ENCODE measurements at regions not wholly inside any gene's neighbourhood (a gene's known extent, or its start where the extent isn't known, plus 50 kb on each side); places are given as distances from the start of the nearest gene placed in this dataset.
"Not testable (repeated sequence)": the region's sequence is repeated elsewhere in the genome, so short reads cannot be mapped to it uniquely, and the experiment has no call there.

DNA sequence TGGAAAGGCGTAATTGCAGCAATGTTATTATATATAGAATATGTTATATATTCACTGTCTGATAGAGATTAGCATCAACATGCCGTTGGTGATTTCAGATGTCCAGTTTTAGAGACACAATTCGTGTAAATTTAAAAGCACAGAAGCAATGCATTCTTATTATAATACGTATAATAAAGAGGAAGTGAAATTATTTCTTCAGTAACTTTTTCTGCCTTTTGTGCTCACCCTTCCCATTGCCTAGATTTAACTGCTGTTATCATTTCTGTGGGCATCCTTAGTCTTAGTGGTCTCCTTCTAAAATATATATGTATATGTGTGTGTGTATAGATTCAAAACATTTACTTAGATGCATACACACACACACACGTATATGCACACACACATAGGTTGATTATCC is 592.5 kb upstream of the GOLIM4 start:
- H3K9me3 Mint-ChIP-seq, result no peaks in the 10 kb centered on the region
- no peaks in the 10 kb centered on the region for H3K27me3 Mint-ChIP-seq
- no peaks in the 10 kb centered on the region for H3K4me1 Mint-ChIP-seq (ENCODE audit: low read depth)
- H3K27ac Mint-ChIP-seq, result no peak overlapping the region
- H3K4me3 Mint-ChIP-seq, result no peak overlapping the region
- no peaks in the 10 kb centered on the region for H3K36me3 Mint-ChIP-seq (ENCODE audit: low read depth)
- DNase-seq, result no peak

- peaks cover 6% of the 10 kb centered on the region for H3K9me3 Mint-ChIP-seq
- no peaks in the 10 kb centered on the region for H3K4me1 Mint-ChIP-seq (ENCODE audit: low read depth)
- H3K36me3 Mint-ChIP-seq (ENCODE audit: low read depth), result no peaks in the 10 kb centered on the region
- no peak overlapping the region for H3K27ac Mint-ChIP-seq
- DNase-seq, result no peak
- H3K4me3 Mint-ChIP-seq, result no peak overlapping the region
- H3K27me3 Mint-ChIP-seq, result no peaks in the 10 kb centered on the region
Observed at GRCh38 chr3:168684519-168684918, 588.8 kb upstream of the GOLIM4 start.

GRCh38 chr3:168678730-168679129 is 583.0 kb upstream of the GOLIM4 start:
- no peaks in the 10 kb centered on the region for H3K36me3 Mint-ChIP-seq (ENCODE audit: low read depth)
- H3K27ac Mint-ChIP-seq, result no peak overlapping the region
- no peaks in the 10 kb centered on the region for H3K27me3 Mint-ChIP-seq
- H3K4me1 Mint-ChIP-seq (ENCODE audit: low read depth), result no peaks in the 10 kb centered on the region
- H3K4me3 Mint-ChIP-seq, result no peak overlapping the region
- no peak for DNase-seq
- H3K9me3 Mint-ChIP-seq, result peaks cover 6% of the 10 kb centered on the region

DNA sequence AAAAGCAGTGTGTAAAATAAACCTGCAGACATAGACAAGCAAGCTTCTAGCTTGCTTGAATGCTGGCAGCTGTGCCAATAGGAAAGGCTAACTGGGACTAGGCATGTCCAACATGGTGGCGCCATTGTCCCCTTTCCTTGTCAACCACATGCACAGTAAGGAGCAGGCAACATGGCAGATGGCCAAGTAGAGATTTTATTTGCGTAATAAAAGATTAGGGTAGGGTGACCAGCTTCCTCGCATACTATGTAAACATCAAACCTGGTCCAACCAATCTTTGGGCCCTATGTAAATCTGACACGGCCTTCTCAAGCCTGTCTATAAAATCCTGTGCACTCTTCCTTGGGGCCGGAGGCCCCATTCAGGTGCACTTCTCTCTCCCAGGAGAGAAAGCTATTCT is 575.4 kb upstream of the GOLIM4 start:
- no peak overlapping the region for H3K27ac Mint-ChIP-seq

GRCh38 chr3:168660879-168661657 is 565.3 kb upstream of the GOLIM4 start:
- H3K27ac Mint-ChIP-seq; H3K9me3 Mint-ChIP-seq; H3K27me3 Mint-ChIP-seq; DNase-seq; H3K4me3 Mint-ChIP-seq; H3K36me3 Mint-ChIP-seq (ENCODE audit: low read depth); H3K4me1 Mint-ChIP-seq (ENCODE audit: low read depth): not testable (repeated sequence)

More for the DNA sequence above, 575.4 kb upstream of the GOLIM4 start:
- no peaks in the 10 kb centered on the region for H3K27me3 Mint-ChIP-seq
- no peak overlapping the region for H3K4me3 Mint-ChIP-seq
- H3K4me1 Mint-ChIP-seq (ENCODE audit: low read depth), result no peaks in the 10 kb centered on the region
- DNase-seq, result no peak
- no peaks in the 10 kb centered on the region for H3K36me3 Mint-ChIP-seq (ENCODE audit: low read depth)
- H3K9me3 Mint-ChIP-seq, result no peaks in the 10 kb centered on the region

DNA sequence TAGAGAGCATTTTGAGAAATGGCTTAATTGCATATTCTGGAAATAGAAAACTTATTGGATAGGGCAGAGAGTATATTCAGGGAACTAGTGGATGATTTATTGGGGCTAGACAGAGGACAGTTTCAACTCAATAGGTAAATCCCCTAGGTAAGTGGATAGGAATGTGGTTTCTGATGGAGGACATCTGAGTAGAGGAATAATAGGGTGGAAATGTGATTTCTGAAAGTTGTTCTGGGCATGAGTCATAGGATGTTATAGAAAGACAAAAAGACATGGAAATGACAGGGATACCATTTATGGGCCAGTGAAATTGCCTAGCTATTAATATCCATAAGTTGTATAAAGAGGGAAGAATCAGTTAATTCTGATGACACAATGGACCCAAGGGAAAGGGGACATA is 563.3 kb upstream of the GOLIM4 start:
- Mint-ChIP-seq H3K27me3 (no peaks in the 10 kb centered on the region), H3K9me3 (peaks cover 5% of the 10 kb centered on the region), H3K27ac (no peak overlapping the region), H3K36me3 (ENCODE audit: low read depth) (no peaks in the 10 kb centered on the region), H3K4me1 (ENCODE audit: low read depth) (no peaks in the 10 kb centered on the region), H3K4me3 (no peak overlapping the region)
- no peak for DNase-seq

DNA sequence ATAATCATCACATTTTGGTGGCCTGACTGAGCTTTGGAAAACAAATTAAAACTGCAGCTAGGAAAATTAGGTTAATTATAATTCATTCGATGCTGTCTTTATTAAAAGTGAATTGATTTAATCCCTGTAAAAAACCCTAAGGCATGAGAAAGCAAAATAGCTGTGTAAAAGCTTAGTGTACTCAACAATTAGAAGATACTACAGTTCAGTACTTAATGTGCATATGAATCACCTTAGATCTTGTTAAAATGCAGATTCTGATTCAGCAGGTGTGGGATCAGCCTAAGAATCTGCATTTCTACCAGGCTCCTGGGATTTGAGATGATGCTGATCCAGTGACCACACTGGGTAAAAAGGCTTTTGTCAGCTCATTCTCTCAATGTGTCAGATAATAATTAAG is 559.9 kb upstream of the GOLIM4 start:
- Mint-ChIP-seq H3K27ac (no peak overlapping the region), H3K36me3 (ENCODE audit: low read depth) (no peaks in the 10 kb centered on the region), H3K4me3 (no peak overlapping the region), H3K4me1 (ENCODE audit: low read depth) (no peaks in the 10 kb centered on the region), H3K9me3 (peaks cover 3% of the 10 kb centered on the region), H3K27me3 (no peaks in the 10 kb centered on the region)
- DNase-seq, result no peak

DNA sequence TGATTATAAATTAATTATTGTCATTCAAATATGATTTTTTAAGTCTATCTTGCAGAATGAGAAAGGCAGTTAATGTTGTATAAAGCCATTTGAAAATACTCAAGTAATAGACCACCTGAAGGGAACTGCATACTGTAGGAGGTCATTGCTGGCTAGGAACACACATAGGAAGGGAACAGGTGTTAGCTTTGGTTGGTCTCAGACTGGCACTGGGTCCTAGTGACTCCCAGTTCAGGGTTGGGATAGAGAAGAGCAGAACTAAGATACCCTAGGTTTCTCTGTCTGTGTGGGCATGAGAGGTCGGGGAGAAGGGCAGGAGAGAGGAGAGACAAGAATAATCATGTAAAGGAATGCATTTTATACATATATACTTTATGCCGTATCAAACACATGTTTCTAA is 559.0 kb upstream of the GOLIM4 start:
- Mint-ChIP-seq H3K4me1 (ENCODE audit: low read depth) (no peaks in the 10 kb centered on the region), H3K27me3 (no peaks in the 10 kb centered on the region), H3K4me3 (no peak overlapping the region), H3K9me3 (peaks cover 3% of the 10 kb centered on the region), H3K36me3 (ENCODE audit: low read depth) (no peaks in the 10 kb centered on the region), H3K27ac (no peak overlapping the region)
- DNase-seq, result no peak

DNA sequence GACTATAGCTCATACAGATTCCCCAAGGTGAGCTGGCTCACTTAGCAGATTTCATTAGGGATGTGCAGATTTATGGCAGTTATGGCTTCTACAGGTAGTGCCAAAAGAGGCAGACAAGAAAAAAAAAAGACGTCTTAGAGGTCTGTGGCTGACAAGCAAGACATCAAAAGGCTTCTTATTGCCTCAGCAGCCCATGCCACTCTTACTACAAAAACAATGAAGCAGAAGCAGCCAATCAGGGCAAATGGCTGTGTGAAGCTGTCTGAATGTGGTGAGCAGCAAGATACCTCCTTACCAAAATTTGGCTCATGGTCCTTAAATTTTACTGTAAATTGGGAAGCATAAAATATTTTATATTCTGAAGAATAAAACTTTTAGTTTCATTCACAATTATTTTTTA is 557.5 kb upstream of the GOLIM4 start:
- H3K27ac Mint-ChIP-seq, result no peak overlapping the region
- H3K4me3 Mint-ChIP-seq, result no peak overlapping the region
- H3K27me3 Mint-ChIP-seq, result no peaks in the 10 kb centered on the region
- DNase-seq, result no peak
- no peaks in the 10 kb centered on the region for H3K4me1 Mint-ChIP-seq (ENCODE audit: low read depth)
- no peaks in the 10 kb centered on the region for H3K36me3 Mint-ChIP-seq (ENCODE audit: low read depth)
- H3K9me3 Mint-ChIP-seq, result peaks cover 3% of the 10 kb centered on the region

DNA sequence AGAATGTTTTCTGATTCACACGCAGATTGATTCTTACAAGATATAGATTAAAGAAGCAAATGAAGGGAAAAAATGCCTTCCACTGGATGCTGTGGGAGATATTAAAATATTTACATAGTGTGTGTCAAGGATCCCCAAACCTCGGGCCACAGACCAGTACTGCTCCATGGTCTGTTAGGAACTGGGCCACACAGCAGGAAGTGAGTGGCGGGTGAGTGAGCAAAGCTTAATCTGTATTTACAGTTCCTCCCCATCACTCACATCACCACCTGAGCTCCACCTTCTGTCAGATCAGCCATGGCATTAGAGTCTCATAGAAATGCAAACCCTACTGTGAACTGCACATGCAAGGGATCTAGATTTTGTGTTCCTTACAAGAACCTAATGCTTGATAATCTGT is 552.6 kb upstream of the GOLIM4 start:
- Mint-ChIP-seq H3K9me3 (no peaks in the 10 kb centered on the region), H3K27ac (no peak overlapping the region), H3K27me3 (no peaks in the 10 kb centered on the region), H3K4me1 (ENCODE audit: low read depth) (no peaks in the 10 kb centered on the region), H3K36me3 (ENCODE audit: low read depth) (no peaks in the 10 kb centered on the region), H3K4me3 (no peak overlapping the region)
- DNase-seq, result no peak

DNA sequence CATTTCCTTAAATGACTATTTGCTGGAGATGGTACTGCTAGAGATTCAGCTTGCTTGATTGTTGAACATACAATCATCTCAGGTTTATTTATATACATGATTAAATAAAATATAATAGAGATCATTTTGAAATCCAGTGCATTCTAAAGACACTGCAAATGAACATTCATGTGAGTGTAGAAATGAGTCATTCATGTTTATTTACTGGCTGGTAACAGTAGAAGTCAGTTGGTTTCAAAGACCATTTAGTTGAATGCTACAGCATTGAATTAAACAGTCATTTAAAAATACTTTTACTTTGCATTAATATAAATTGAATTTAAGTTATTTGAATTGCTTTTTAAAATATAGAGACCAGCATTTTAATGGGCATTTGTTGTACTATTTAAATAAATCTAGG is 551.9 kb upstream of the GOLIM4 start:
- Mint-ChIP-seq H3K4me1 (ENCODE audit: low read depth) (no peaks in the 10 kb centered on the region), H3K36me3 (ENCODE audit: low read depth) (no peaks in the 10 kb centered on the region), H3K4me3 (no peak overlapping the region), H3K27me3 (no peaks in the 10 kb centered on the region), H3K9me3 (no peaks in the 10 kb centered on the region), H3K27ac (no peak overlapping the region)
- DNase-seq, result no peak

GRCh38 chr3:168645180-168645579 is 549.5 kb upstream of the GOLIM4 start:
- no peaks in the 10 kb centered on the region for H3K9me3 Mint-ChIP-seq
- no peaks in the 10 kb centered on the region for H3K36me3 Mint-ChIP-seq (ENCODE audit: low read depth)
- H3K4me1 Mint-ChIP-seq (ENCODE audit: low read depth), result no peaks in the 10 kb centered on the region
- no peaks in the 10 kb centered on the region for H3K27me3 Mint-ChIP-seq
- H3K4me3 Mint-ChIP-seq, result no peak overlapping the region
- no peak overlapping the region for H3K27ac Mint-ChIP-seq
- DNase-seq, result no peak

DNA sequence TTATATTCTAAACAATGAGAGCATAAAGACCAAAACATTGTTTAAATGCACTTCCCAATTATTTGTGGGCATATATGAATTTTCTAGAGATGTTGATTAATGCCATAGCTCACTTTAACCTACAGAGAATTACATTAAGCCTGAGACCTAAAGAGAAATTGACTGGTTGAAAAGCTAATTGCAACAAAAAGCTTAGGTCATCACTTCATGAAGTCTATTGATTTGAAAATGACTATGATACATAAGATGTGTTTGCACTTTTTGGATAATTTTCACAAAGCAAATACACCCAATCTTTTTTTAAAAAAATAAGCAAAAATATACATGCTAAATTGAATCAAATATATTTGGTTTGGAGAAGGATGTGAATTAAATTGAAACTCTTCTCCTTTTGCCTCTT is 532.8 kb upstream of the GOLIM4 start:
- Mint-ChIP-seq H3K4me1 (ENCODE audit: low read depth) (no peaks in the 10 kb centered on the region), H3K27me3 (no peaks in the 10 kb centered on the region), H3K9me3 (no peaks in the 10 kb centered on the region), H3K36me3 (ENCODE audit: low read depth) (no peaks in the 10 kb centered on the region), H3K27ac (no peak overlapping the region), H3K4me3 (no peak overlapping the region)
- no peak for DNase-seq

- no peak overlapping the region for H3K27ac Mint-ChIP-seq
- no peak for DNase-seq
- no peaks in the 10 kb centered on the region for H3K9me3 Mint-ChIP-seq
- H3K4me1 Mint-ChIP-seq (ENCODE audit: low read depth), result no peaks in the 10 kb centered on the region
- H3K36me3 Mint-ChIP-seq (ENCODE audit: low read depth), result no peaks in the 10 kb centered on the region
- H3K4me3 Mint-ChIP-seq, result no peak overlapping the region
- H3K27me3 Mint-ChIP-seq, result no peaks in the 10 kb centered on the region
Observed at GRCh38 chr3:168625477-168625876, 529.8 kb upstream of the GOLIM4 start.

- Mint-ChIP-seq H3K36me3 (ENCODE audit: low read depth) (no peaks in the 10 kb centered on the region), H3K9me3 (no peaks in the 10 kb centered on the region), H3K4me3 (no peak overlapping the region), H3K4me1 (ENCODE audit: low read depth) (no peaks in the 10 kb centered on the region), H3K27me3 (no peaks in the 10 kb centered on the region), H3K27ac (no peak overlapping the region)
- no peak for DNase-seq
Observed at GRCh38 chr3:168624892-168625448, 529.2 kb upstream of the GOLIM4 start.

- H3K27ac Mint-ChIP-seq, result no peak overlapping the region
- DNase-seq, result no peak
- no peaks in the 10 kb centered on the region for H3K4me1 Mint-ChIP-seq (ENCODE audit: low read depth)
- H3K4me3 Mint-ChIP-seq, result no peak overlapping the region
- no peaks in the 10 kb centered on the region for H3K36me3 Mint-ChIP-seq (ENCODE audit: low read depth)
- no peaks in the 10 kb centered on the region for H3K27me3 Mint-ChIP-seq
- no peaks in the 10 kb centered on the region for H3K9me3 Mint-ChIP-seq
Observed at GRCh38 chr3:168624195-168624594, 528.5 kb upstream of the GOLIM4 start.
